HG02678 (cell line): ENCODE measurements at regions not wholly inside any gene's neighbourhood (a gene's known extent, or its start where the extent isn't known, plus 50 kb on each side); places are given as distances from the start of the nearest gene placed in this dataset.

Source experiments
- ATAC-seq: cut with Tn5 transposase; IDR thresholded peaks from one replicate; pipeline ENCODE4 v1.9.1; 2021; ENCODE audit warnings: mild to moderate bottlenecking, moderate library complexity; ENCODE audit not compliant: unreplicated experiment

DNA sequence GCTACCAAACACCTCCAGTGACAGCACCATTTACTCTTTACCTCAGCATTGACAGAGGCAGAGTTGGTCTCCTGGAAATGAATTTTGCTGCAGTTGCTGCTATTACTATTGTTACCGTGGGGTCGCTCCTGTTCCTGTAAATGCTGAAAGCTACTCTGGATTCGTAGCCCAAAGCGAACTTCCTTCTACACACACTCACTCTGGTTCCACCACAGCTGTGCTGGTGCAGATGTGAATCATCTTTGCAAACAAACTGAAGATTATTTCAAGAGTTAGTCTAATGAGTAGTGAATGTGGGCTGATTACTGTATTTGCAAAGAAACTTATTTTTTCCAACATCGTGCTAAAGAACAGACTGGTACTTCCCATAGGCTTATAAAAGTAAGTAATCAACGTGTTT, 304.0 kb downstream of the LPIN1 start:
- ATAC-seq = no peak

DNA sequence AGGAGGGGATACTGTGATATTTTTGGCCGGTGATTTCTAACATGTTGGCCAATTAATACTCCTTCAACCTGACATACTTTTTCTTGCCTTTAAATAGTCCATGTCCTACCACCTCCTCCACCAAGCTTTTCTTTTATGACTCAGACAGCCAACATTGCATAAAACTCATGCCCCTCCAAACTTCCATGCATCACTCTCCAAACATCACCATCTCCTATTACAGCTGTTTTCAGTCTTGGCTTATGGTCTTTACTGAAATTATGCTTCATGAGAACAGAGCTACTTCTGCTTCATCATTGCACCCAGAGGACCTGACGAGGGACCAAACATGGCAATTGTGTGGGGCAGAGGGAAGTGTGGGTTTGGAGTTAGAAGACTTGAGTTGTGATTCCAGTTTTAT, 305.4 kb downstream of the LPIN1 start:
- ATAC-seq = no peak

DNA sequence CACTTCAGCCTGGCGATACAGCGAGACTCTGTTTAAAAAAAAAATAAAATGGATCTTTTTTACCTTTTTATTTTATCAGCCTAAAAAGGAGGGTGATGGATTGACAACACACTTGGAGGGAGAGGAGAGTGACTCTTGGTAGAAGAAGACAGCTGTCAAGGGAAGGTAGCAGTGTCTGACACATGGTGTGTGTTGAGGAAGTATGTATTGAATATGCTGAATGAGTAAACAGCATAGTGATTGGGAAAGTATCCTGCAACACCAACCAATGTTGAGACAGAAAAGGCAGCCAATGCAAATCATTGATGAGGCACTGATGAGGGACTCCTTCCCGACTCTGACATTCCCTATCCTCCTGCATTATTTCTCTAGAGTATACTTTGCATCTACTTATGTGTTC, 306.4 kb downstream of the LPIN1 start:
- ATAC-seq = no peak

DNA sequence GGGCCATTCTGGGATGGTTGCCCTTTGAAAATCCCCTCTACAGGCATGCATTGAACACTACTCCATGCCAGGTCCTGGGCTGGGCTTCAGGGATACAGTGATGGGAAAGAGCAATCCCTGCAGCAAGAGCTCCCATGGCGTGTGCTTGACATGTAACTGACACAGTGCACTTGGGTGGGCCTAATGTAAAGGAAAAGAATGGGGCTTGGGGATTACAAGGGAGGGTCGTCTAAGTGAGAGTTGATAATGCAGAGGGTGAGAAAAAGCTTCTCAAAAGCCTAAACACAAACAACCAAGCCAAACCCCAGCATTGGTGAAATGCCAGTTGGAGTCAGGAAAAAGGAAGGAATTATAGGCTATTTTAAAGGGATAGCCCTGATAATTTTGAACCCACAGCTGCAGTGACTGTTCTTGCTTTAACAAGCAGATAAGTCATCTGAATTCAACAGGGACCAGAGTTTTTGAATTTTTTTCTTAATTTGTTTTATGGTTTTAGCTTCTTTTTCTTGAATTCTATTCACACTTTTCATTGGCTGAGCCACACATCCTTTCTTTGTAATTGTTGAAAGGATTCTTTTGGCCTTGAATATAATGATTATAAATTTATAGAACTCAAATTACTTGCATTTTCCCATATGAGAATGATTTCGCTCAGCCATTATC, 308.7 kb downstream of the LPIN1 start:
- no peak for ATAC-seq

DNA sequence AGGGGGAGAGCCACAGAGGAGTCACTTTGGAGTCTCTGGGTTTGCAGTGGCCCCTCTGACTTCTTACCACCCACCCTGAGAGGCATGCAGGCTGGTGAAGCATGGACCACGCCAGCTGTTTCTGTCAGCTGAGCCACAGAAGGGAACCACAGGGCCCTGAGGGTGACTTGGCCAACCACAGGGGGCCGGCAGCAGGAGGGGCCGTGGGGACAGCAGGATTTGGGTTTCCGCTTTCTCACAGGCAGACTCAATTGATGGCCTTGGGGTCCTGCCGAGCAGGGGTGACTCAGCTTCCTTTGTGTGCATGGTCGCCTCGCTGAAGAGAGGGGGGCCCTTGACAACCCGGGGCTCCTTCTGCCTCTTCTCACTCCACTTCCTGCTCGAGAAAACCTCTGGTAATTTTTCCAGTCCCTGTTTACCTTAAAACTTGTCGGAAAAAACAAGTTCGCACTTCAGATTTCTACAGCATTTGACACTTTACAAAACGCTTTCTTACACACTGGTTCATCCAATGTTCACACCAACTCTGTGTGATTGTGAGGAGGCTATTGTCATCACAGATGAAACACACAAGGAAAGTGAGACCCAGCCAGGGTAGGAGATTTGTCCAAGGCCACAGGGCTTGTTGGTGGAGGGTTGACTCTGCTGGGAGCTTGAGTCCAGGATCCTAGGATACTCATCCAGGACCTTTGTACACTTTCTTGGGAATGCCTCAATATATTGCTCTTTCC, 311.2 kb downstream of the LPIN1 start:
- peak; percentile 81 for ATAC-seq

DNA sequence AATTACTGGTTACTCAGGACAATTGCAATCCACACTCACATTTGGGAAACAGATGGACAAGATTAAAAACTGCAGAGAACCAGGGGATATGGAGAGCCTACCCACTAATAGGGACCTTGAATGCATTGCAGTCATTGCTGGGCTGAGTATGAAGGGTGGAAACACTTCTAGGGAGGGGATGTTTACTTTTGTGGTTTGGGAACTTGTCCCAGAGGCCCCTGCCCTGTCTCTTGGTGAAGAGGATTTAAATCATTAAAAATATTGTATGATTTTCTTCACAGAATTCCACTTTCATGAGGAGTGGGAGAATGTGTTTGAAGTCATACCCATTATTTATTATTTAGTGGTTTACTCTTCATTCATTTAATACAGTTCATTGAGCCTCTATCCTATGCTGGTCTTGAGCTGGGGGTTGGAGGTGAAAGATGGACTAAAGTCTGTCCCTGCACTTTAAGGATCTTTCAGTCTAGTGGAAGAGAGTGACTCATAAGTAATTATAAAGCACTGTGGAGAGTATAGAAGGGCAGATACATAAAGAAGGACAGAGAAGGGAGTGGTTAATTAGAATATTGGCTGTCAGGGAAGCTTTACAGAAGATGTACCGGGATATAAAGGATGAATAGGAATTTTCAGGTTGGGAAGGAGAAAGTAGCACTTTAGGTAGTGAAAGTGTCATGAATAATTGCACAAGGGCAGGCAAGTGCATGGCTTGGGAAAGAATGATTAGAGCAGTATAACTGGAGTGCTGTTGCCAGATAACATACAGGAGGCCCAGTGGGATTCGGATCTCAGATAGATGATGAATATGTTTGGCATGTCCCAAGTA, 313.4 kb downstream of the LPIN1 start:
- ATAC-seq = no peak

DNA sequence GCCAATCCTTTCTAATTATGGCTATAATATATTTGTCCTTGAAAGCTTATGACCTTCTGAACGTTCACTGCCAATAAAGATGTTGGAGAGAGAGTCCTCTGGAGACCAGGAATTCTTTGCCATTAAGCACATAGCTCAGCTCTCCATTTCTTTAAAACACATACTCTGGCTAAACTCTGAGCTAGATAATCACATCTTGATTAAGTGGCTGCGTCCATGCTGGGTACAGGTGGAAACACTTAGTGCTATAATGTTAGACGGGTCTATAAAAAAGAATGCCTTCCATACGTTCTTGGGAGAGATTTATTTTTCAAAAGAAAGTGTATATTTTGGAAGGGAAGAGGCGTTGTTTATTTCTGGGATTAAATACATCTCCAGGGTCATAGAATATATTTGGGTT, 314.5 kb downstream of the LPIN1 start:
- ATAC-seq = no peak

DNA sequence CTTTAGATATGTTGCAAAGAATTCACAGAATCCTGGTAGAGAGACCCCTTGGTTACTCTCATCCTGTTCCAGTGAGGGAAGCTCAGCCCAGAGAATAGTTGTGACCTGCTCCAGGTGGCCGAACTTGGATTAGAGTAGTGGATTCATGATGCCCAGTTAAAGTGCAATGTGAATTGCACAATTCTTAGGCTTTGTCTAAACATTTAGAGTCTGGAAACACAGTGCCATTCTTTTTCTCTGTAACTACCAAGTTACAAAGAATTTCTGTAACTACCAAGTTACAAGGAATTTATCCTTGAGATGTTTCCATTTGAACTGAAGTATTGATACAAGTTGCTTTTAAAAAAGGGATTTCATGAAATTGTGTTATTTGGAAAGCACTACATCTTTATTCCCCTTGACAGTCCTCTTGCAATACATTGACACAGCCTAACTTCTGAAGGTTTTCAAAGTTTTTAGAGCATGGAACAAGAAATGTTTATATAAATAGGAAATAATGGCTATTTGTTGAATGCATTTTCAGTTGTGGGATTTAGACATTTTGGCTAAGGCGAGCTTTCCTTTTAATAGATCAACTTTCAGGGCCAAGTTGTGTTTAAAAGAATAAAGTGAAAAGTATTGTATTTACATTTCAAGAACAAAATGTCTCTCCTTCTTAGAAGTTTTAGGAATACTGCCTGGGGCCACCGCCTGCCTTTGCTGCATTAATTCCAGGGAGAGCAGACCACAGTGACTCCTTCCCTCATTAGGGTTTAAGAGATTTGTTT, 315.0 kb downstream of the LPIN1 start:
- ATAC-seq = no peak

DNA sequence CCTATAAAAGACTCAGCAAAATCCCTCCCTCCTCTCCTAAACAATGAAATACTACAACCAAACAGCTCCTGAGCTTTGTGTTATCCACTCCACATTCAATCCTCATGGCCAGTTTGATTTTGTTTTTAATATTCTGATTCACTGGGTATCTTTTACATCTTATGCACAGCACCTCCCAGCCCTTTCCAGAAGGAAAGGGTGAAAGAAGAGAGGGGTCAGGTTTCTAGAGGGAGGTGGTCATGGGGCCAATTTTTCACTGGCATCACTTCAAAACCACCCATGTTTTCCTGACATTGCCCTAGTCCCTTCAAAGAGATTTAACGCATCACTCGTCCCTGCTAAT, 315.6 kb downstream of the LPIN1 start:
- no peak for ATAC-seq

DNA sequence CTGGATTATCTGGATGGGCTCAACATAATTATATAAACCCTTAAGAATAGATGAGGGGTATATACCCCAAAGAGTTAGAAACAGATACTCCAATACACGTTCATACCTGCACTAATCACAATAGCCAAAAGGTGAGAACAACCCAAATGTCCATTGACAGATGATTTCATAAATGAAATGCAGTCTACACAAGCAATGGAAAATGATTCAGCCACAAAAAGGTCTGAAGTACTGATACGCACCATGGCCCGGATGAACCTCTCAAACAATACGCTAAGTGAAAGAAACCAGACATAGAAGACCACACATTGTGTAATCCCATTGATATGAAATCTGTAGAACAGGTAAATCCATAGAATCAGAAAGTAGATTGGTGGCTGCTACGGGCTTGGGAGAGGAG, 316.8 kb downstream of the LPIN1 start:
- no peak for ATAC-seq

DNA sequence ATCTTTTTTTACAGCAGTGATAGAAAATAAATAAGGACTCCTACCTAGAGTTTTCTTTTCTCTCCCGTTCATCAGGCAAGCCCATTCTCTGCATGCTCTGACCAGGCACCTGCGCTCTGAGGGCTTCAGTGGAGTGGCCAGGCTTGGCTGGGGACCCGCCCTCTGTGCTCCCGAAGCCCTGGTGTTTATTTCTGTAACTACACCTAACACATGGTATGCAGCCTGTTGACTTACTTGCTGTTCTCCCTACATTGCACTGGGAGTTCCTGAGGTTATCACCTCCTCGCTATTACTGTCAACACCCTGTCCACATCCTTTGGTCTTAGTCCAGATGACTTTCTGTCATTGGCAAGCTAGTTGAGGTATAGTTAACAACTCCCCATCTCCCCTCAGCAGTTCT, 317.7 kb downstream of the LPIN1 start:
- ATAC-seq = no peak

DNA sequence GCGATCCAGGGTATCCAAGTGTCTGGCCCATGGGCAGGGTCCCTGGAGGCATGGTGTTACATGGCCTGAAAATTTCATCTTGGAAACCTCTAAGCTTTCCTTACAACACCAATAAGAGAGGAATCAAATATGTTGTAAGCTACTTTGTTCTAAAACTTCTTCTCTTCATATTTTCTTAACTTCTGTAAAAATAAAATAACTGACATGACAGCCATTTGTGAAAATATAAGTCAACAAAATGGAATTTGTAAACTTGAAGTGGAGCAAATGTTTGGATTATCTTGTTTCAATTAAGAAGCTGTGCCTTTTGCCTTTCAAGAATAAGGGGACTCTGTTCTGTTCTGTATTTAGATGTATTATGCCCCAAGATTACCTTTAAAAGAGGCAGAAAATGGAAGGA, 319.7 kb downstream of the LPIN1 start:
- ATAC-seq = no peak

DNA sequence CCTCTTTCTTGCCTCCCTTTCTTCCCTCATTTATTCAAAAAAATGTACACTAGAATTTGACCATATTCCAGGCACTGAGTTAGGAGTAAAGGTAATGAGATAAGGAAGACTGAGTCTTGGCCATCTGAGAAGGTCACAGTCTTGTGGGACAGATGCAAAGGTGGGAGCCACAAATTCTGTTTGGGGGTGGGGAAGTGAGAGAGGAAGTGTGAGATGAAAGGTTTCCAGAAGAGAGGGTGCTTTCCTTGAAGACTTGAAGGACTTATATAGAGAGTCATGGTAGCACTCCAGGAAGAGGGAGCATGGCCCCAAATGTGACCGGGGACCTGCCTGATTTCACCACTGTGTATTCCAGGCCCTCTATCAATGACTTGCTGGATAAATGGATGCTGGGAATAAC, 320.6 kb downstream of the LPIN1 start:
- no peak for ATAC-seq

DNA sequence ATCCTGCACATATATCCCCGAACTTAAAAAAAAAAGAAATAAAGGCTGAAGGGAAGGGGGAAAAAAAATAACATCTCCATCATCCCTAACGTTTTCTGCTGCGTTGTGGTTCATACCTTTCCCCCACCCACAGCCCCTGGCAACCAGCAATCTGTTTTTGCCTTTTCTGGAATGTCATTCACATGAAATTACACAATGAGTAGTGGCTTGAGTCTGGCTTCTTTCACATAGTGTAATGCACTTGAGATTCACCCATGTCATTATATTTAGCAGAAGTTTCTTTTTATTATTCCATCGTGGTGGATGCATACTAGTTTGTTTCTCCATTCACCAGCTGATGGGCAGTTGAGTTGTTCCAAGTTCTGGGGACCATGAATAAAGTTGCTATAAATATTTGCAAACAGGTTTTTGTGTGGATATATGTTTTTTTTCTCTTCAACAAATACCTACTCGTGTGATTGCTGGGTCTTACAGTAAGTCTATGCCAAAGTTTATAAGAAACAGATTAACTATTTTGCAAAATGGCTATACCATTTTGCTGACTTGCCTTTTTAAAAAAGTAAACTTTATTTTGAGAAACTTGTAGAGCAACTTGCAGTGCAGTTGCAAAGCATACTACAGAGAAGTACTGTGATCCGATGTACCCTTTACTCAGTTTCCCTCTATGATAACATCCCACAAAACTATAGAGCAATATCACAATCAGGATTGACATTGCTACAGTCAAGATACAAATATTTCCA, 322.5 kb downstream of the LPIN1 start:
- ATAC-seq = no peak

DNA sequence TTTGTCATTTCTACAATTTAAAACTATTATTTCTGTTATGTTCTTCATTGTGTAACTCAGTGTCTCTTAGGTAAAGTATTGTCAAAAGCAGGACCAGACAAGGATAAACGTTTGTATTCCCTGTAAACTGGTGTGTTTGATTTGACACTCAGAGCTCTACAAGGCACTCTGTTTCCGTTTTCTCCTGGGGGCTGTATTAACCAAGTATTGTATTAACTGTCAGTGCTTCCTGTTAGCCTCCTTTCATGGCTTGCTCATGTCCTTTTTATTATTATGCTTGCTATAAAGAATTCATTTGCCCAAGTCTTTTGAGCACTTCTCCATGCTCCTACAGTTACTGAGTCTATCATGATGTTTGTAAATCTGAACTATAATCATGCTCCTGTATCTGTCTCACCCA, 323.7 kb downstream of the LPIN1 start:
- ATAC-seq = no peak

DNA sequence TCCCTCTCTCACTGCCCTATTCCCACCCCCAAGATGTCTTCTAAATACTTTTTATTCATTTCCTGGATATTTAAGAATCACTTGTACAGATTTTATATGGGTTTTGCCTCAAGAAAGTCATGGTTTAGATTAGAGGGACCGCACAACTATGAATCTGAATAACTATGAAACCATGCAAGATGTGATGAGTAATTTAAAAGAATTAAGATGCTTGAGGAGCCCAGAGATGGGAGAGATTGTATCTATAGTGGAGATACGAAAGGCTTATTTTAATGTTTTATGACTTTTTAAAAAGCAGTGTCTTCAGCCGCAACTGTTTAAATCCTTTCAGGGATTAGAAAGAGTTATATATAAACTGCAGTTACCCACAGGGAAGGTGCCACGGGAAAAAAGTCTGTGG, 324.1 kb downstream of the LPIN1 start:
- ATAC-seq = no peak

DNA sequence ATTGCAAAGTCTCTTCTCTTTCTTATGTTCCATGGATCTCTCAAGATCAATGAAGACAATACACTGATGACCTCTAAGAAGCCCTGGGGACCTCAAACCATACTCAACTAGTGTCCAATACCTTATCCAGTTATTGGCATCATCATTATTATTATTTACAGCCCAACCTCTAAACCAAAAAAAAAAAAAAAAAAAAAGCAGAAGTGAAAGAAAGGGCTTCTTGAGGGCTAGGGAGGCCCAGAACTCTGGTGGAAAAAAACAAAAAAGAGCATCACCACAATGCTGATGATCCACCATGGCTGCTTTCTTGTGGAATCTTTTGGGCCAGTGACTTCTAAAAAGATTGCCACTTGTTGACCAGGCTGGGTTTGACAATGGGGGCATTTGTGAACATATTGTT, 324.9 kb downstream of the LPIN1 start:
- ATAC-seq = peak; percentile 70

DNA sequence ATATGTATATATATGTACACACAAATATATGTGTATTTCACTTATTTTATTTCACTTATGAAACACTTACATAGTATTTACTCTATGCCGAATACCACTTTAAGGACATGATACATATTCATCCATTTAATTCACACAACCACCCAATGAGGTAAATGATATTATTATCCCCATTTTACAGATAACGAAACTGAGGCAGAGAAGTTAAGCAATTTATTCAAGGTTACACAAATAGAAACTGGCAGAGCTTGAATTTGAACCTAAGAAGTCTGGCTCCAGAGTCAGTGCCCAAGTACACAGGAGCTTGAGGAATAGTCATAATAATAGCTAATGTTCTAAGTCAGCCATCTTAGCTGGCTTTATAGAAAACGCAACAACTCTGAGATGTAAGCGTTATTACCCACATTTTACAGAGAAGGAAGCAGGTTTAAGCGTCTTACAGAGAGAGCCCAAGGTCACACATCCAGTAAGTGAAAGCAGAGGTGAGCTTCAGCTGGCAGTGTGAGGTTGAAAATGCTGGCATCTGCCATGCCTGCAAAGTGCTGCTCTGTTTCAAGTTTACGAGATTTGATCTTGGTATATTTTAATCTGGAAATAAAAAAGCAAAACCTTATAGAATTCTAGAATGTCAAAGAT, 326.9 kb downstream of the LPIN1 start:
- no peak for ATAC-seq

DNA sequence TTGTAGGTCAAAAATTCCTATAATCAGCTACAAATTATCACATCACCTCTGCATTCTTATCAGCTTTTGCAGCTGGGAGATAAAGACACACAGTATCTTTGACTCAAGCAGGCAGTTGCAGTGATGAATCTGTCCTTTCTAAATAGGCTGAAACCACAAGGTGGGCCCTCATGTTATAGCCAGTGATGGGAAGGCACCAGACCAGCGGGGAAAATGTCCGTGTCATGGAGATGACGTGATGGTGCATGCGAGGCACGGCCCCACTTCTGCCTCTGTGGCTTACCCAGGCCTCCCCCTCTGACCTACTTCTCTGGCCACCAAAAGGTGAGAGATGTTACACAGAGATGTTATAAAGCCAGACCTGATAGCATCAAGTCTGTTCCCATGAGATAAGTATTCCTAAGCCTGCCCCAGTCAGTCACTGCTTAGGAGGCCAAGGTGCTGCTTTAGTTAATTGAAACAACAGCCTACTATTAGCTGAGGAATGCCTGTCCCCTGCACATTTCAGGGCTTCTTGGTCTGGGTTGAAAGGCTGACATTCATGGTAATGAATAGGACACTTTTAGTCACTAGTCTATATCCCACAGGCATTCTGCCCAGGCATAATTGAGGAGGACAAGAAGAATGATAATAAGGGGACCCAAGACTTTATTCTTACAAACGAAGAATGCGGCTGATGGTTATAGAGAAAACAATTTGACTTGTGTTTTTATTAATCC, 327.9 kb downstream of the LPIN1 start:
- no peak for ATAC-seq

DNA sequence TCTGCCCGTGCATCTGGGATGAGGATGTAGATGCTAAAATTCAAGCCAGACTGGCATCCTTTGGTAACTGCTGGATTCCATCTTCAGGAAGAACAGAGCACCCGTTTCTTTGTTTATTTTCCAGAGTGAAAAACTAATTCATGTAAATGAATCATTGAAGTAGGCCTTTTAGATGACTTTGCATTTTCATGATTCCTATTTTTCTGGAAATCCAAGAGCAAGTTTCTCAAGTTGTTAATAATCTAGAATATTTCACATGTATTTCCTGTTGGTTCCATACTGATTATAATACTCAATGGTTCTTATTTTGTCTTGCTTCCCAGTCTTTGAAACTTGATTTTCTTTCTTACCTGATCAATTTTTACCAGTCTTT, 328.4 kb downstream of the LPIN1 start:
- ATAC-seq = no peak
